ENCODE measurements at regions not wholly inside any gene's neighbourhood (a gene's known extent, or its start where the extent isn't known, plus 50 kb on each side); places are given as distances from the start of the nearest gene placed in this dataset.
"Not testable (repeated sequence)": the region's sequence is repeated elsewhere in the genome, so short reads cannot be mapped to it uniquely, and the experiment has no call there.

GRCh38 chr13:24998433-24998832 is 97.5 kb upstream of the PABPC3 start:
- no peak overlapping the region for H3K27ac ChIP-seq
- no peaks in the 10 kb centered on the region for H3K4me1 ChIP-seq (ENCODE audit: control insufficient read depth in 1 of 2, insufficient read depth in 1 of 2, low read depth in 1 of 2, low read length in 1 of 2)
- no peaks in the 10 kb centered on the region for H3K36me3 ChIP-seq
- no peaks in the 10 kb centered on the region for H3K9me3 ChIP-seq
- no peak for TF ChIP-seq CTCF (IDR thresholded peaks at IDR 0.05)
- peaks cover 65% of the 10 kb centered on the region for H3K27me3 ChIP-seq
- H3K4me3 ChIP-seq (ENCODE audit: low read depth in 1 of 2, low read length in 1 of 2) = no peak overlapping the region

GRCh38 chr13:25001476-25002206 is 94.3 kb upstream of the PABPC3 start:
- Histone ChIP-seq H3K4me1 (ENCODE audit: control insufficient read depth in 1 of 2, insufficient read depth in 1 of 2, low read depth in 1 of 2, low read length in 1 of 2) (no peaks in the 10 kb centered on the region), H3K27ac (no peak overlapping the region), H3K27me3 (peaks cover 75% of the 10 kb centered on the region), H3K9me3 (no peaks in the 10 kb centered on the region), H3K4me3 (ENCODE audit: low read depth in 1 of 2, low read length in 1 of 2) (no peak overlapping the region), H3K36me3 (no peaks in the 10 kb centered on the region)
- TF ChIP-seq CTCF (IDR thresholded peaks at IDR 0.05) = no peak

DNA sequence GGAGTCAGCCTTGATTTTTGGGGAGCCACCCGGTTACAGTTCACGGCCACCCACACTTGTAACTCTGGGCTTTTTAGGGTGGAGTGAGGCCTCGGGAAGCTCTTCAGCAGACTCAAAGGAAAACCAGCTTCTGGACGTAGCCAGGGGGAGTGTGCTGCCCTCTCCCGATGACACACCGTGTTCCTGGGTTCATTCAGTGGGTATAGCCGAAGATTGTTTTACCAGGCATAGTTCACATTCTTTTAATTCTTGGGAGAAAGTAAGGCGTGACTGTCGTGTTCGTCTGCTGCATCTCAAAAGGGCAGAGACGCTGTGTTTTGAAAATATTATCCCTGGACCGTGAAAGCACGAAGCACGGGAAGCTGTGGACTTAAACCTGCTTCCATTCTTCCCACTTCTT is 93.6 kb upstream of the PABPC3 start:
- not testable (repeated sequence) for H3K4me1 ChIP-seq (ENCODE audit: control insufficient read depth in 1 of 2, insufficient read depth in 1 of 2, low read depth in 1 of 2, low read length in 1 of 2); H3K36me3 ChIP-seq; H3K4me3 ChIP-seq (ENCODE audit: low read depth in 1 of 2, low read length in 1 of 2); H3K27ac ChIP-seq; H3K9me3 ChIP-seq
- H3K27me3 ChIP-seq = peaks cover 75% of the 10 kb centered on the region

DNA sequence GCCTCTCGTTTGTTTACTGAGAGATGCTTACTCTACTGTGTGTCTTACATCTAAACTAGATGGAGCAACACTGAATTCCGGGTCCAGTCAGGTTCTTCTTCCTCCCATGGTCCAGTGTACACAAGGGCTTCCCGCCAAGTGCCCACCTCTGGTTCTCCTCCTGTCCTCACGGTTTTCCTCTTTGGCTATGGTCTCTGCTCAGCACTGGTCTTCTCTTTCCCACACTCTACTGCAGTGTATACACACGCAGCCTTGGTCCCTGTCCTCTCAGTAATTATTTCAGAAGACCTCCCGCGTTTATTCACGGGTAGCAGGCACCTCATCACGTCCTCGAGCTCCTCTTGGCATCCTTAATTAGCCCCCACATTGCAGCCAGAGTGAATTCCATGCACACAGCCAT is 91.4 kb upstream of the PABPC3 start:
- peaks cover 69% of the 10 kb centered on the region for H3K27me3 ChIP-seq
- not testable (repeated sequence) for H3K4me1 ChIP-seq (ENCODE audit: control insufficient read depth in 1 of 2, insufficient read depth in 1 of 2, low read depth in 1 of 2, low read length in 1 of 2); H3K4me3 ChIP-seq (ENCODE audit: low read depth in 1 of 2, low read length in 1 of 2); H3K27ac ChIP-seq; H3K36me3 ChIP-seq; H3K9me3 ChIP-seq

- not testable (repeated sequence) for H3K4me3 ChIP-seq (ENCODE audit: low read depth in 1 of 2, low read length in 1 of 2); H3K27ac ChIP-seq; H3K36me3 ChIP-seq; H3K4me1 ChIP-seq (ENCODE audit: control insufficient read depth in 1 of 2, insufficient read depth in 1 of 2, low read depth in 1 of 2, low read length in 1 of 2); H3K9me3 ChIP-seq
- peaks cover 64% of the 10 kb centered on the region for H3K27me3 ChIP-seq
Observed at GRCh38 chr13:25005050-25005497, 90.9 kb upstream of the PABPC3 start.

DNA sequence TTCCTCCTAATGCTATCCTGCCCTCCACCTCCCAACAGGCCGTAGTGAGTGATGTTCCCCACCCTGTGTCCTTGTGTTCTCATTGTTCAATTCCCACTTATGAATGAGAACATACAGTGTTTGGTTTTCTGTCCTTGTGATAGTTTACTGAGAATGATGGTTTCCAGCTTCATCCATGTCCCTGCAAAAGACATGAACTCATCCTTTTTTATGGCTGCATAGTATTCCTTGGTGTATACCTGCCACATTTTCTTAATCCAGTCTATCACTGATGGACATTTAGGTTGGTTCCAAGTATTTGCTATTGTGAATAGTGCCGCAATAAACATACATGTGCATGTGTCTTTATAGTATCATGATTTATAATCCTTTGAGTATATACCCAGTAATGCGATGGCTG is 88.5 kb upstream of the PABPC3 start:
- H3K36me3 ChIP-seq; H3K4me3 ChIP-seq (ENCODE audit: low read depth in 1 of 2, low read length in 1 of 2); H3K27ac ChIP-seq; H3K9me3 ChIP-seq; H3K4me1 ChIP-seq (ENCODE audit: control insufficient read depth in 1 of 2, insufficient read depth in 1 of 2, low read depth in 1 of 2, low read length in 1 of 2): not testable (repeated sequence)
- peaks cover 47% of the 10 kb centered on the region for H3K27me3 ChIP-seq

DNA sequence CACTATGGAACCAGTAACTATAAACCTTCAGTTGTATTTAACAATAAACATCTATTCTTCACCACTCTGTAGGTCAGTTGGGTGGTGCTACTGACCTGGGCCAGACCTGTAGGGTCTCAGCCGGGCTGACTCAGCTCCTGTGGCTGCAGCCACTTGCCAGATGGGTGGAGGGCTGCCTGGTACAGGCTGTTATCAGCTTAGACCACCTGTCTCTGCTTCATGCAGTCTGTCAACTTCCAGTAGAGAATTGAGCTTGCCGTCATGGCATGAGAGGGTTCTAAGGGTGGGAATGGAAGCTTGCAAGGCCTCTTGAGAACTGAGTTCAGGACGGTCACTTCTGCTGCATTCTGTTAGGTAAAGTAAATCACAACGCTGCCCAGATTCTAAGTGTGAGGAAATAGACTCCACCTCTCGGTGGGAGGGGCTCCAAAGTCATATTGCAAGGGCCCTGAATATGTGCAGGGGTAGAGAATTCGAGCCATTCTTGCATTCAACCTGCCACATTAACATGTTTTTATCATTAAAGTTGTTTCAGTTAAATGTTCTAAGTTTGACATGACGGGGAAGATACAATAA is 81.5 kb upstream of the PABPC3 start:
- not testable (repeated sequence) for H3K36me3 ChIP-seq; H3K4me3 ChIP-seq (ENCODE audit: low read depth in 1 of 2, low read length in 1 of 2); H3K27ac ChIP-seq; H3K9me3 ChIP-seq; H3K4me1 ChIP-seq (ENCODE audit: control insufficient read depth in 1 of 2, insufficient read depth in 1 of 2, low read depth in 1 of 2, low read length in 1 of 2)
- peaks cover 79% of the 10 kb centered on the region for H3K27me3 ChIP-seq

DNA sequence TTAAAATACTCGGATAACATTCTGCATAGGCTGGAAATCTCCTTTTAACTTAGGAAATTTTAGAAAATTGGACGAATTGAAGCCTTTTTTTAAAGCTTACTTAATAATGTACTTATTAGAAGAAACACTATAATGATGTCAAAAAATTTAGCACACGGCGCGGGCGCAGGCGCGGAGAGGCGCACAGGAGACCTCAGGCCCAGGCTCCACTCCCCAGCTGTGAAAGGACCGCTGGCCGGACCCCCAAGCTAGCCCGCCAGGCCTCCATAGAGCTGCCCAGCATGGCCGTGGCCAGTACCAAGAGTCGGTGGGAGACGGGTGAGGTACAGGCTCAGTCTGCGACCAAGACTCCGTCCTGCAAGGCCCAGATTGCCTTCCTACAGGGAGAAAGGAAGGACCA is 78.8 kb upstream of the PABPC3 start:
- not testable (repeated sequence) for H3K4me1 ChIP-seq (ENCODE audit: control insufficient read depth in 1 of 2, insufficient read depth in 1 of 2, low read depth in 1 of 2, low read length in 1 of 2); H3K4me3 ChIP-seq (ENCODE audit: low read depth in 1 of 2, low read length in 1 of 2)

DNA sequence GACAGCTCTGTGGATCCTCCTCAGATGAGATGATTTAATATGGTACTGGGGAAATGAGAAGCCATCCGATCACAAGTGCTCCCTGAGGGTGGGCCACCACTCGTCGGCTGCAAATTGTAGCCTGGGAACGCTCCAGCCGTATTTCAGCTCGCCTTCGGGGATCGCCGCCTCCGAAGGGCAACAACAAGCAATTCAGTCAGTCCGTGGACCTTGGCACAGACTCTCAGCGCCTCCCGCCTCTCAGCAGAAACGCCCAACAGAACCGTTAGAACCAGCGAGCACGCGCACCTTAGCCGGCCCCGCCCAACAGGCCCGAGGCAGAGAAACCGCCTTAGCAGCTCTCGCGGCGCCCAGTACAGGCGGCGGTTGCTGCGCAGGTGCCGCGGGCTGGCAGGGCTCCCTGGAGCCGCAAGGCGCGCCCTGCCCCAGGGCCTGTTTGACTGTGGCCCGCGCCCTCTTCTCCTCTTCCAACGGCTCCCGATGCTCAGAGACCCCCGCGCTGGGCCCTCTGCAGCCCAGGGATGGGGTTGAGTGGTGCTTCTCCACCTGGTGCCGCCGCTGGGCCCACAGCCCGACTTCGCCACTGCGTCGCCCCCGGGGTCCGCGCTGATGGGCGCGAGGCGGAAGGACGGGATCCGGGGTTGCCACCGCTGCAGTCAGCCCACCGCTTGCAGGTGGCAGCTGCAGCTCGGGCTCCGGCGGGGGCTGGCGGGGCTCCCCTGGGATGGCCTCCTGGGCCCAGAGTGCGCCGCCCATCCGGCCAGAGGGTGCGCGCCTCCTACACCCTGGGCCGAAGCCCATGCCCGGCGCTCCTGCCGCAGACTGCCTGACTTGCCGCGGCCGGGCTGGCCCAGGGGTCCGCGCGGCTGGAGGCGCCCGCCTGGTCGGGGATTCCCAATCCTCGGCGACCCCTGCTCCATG is 77.9 kb upstream of the PABPC3 start:
- not testable (repeated sequence) for H3K27ac ChIP-seq; H3K4me1 ChIP-seq (ENCODE audit: control insufficient read depth in 1 of 2, insufficient read depth in 1 of 2, low read depth in 1 of 2, low read length in 1 of 2); H3K9me3 ChIP-seq; H3K36me3 ChIP-seq; H3K4me3 ChIP-seq (ENCODE audit: low read depth in 1 of 2, low read length in 1 of 2)
- H3K27me3 ChIP-seq = peaks cover 98% of the 10 kb centered on the region

More for the DNA sequence above, 78.8 kb upstream of the PABPC3 start:
- not testable (repeated sequence) for H3K9me3 ChIP-seq, H3K27ac ChIP-seq, H3K36me3 ChIP-seq
- peaks cover 99% of the 10 kb centered on the region for H3K27me3 ChIP-seq

Data from neutrophil (primary cell).